NB4 (cell line): ENCODE measurements at regions not wholly inside any gene's neighbourhood (a gene's known extent, or its start where the extent isn't known, plus 50 kb on each side); places are given as distances from the start of the nearest gene placed in this dataset.

Experiments
- CTCF ChIP-seq: IDR thresholded peaks from one replicate; pipeline ENCODE4 v1.5.1; 2012; ENCODE audit warnings: low read depth, low read length
- TF ChIP-seq, protein P1 (sequence below): IDR thresholded peaks from 2 replicates; pipeline ENCODE4 v1.6.1; 2011; ENCODE audit warnings: low read depth, low read length

DNA sequence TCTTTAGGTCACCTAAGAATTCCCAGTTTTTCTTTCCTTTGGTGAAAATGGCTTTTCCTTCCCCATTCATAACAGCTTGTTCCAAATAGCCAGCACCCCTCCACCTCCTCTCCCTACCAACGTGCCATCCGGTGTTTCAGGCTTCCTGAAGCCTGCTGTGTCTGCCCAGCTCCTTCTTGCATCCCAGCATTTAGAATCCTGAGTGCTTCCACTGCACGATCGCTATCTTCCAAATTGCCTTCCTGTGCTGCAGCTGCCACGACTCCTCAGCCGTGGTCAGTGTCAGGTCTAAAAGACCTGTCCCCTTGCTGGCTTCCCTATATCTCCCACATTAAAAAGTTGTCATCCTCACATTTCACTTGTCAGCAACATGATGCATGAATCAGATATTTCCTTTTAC lies 550.3 kb upstream of the JARID2 start:
- no peak for TF ChIP-seq CTCF
- TF ChIP-seq, protein P1, sequence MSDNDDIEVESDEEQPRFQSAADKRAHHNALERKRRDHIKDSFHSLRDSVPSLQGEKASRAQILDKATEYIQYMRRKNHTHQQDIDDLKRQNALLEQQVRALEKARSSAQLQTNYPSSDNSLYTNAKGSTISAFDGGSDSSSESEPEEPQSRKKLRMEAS, result no peak
